IMR-90 (cell line): ENCODE measurements at regions not wholly inside any gene's neighbourhood (a gene's known extent, or its start where the extent isn't known, plus 50 kb on each side); places are given as distances from the start of the nearest gene placed in this dataset.
A peak's percentile ranks its signal among the peaks of the same experiment; 100 is the strongest.

Experiments used
- CTCF ChIP-seq: conservative IDR thresholded peaks from 2 replicates; pipeline ENCODE4 v1.5.1; 2012; ENCODE audit warnings: mild to moderate bottlenecking, low read depth, low read length, improper control_type of control experiment
- NFE2L2 ChIP-seq: fragments of 150-350 bp; IDR thresholded peaks from 2 replicates; pipeline ENCODE4 v1.6.1; 2016; ENCODE audit warnings: low read depth, mild to moderate bottlenecking, low read length
- POLR2A ChIP-seq: IDR thresholded peaks from 2 replicates; pipeline ENCODE4 v1.6.1; 2012; ENCODE audit warnings: mild to moderate bottlenecking, low read depth, low read length
- RCOR1 ChIP-seq: IDR thresholded peaks from 2 replicates; pipeline ENCODE4 v1.6.1; 2012; ENCODE audit warnings: mild to moderate bottlenecking, low read length, improper control_type of control experiment; ENCODE audit not compliant: insufficient replicate concordance

GRCh38 chr3:188954590-188955208 is 217.1 kb upstream of the TPRG1 start:
- TF ChIP-seq RCOR1, result no peak
- TF ChIP-seq CTCF, result peak; percentile 97
- TF ChIP-seq POLR2A, result peak; percentile 59; the same call in 1 of the 2 replicates
- TF ChIP-seq NFE2L2, result no peak
